ENCODE measurements at regions not wholly inside any gene's neighbourhood (a gene's known extent, or its start where the extent isn't known, plus 50 kb on each side); places are given as distances from the start of the nearest gene placed in this dataset.

DNA sequence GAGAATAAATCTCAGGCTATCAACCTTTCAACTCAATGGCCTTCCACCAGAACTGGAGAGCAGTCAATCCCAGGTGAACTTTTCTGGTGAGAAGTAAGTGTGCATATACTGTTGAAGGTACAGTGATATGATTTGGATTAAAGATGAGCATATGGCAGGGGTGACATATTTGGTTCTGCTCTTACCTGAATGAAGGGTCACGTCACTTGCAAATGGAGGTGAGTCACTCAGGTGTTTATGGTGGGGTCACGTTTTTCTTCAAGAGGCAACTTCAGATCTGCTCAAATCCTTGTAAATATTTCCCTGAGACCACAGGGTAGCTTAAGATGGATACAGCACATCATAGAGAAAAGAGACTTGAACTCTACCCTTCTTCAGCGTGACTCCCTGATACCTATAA, 143.2 kb downstream of the BRMS1L start:
- TF ChIP-seq POLR2A (IDR thresholded peaks at IDR 0.05) (no peak), POLR2AphosphoS5 (IDR thresholded peaks at IDR 0.05) (no peak), EP300 (IDR thresholded peaks at IDR 0.05) (no peak)
- TF ChIP-seq, protein P1, sequence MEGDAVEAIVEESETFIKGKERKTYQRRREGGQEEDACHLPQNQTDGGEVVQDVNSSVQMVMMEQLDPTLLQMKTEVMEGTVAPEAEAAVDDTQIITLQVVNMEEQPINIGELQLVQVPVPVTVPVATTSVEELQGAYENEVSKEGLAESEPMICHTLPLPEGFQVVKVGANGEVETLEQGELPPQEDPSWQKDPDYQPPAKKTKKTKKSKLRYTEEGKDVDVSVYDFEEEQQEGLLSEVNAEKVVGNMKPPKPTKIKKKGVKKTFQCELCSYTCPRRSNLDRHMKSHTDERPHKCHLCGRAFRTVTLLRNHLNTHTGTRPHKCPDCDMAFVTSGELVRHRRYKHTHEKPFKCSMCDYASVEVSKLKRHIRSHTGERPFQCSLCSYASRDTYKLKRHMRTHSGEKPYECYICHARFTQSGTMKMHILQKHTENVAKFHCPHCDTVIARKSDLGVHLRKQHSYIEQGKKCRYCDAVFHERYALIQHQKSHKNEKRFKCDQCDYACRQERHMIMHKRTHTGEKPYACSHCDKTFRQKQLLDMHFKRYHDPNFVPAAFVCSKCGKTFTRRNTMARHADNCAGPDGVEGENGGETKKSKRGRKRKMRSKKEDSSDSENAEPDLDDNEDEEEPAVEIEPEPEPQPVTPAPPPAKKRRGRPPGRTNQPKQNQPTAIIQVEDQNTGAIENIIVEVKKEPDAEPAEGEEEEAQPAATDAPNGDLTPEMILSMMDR (IDR thresholded peaks at IDR 0.05), result no peak
- Histone ChIP-seq H3K27me3 (no peaks in the 10 kb centered on the region), H3K9me3 (no peaks in the 10 kb centered on the region), H3K27ac (no peak overlapping the region), H3K4me3 (no peak overlapping the region), H3K4me1 (no peaks in the 10 kb centered on the region), H3K36me3 (no peaks in the 10 kb centered on the region)
- WGBS, 2 donors (ENCODE audit: low coverage in 1 of 2), result 59 to 62% methylated on average over 3 of the region's 3 CpGs
- ATAC-seq, result no peak

DNA sequence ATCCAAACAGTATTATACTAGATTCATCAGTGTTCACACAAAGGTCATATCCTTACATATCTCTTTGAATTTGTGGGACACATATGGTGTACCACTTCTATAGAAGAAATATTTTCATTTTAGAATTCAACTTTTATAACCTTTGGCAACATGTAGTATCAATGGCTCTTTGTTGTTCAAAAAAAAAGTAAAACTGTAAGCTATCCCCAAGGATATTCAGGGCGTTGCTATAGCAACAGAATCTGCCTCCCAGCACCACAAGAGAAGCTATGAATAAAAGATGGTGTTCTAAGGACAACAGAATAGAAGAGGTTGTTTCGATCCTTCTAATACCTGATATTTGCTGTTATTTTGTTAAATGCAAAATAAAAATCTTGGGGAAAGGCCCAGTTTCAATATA, 139.3 kb downstream of the BRMS1L start:
- no peak for ATAC-seq
- H3K36me3 ChIP-seq, result no peaks in the 10 kb centered on the region
- H3K27me3 ChIP-seq, result no peaks in the 10 kb centered on the region
- TF ChIP-seq, protein P1 (IDR thresholded peaks at IDR 0.05), result no peak
- no peak for TF ChIP-seq POLR2AphosphoS5 (IDR thresholded peaks at IDR 0.05)
- no peak for TF ChIP-seq POLR2A (IDR thresholded peaks at IDR 0.05)
- no peak for TF ChIP-seq EP300 (IDR thresholded peaks at IDR 0.05)
- H3K27ac ChIP-seq, result no peak overlapping the region
- WGBS, 2 donors (ENCODE audit: low coverage in 1 of 2), result 53 to 81% methylated on average over 2 of the region's 2 CpGs
- H3K4me1 ChIP-seq, result no peaks in the 10 kb centered on the region
- no peak overlapping the region for H3K4me3 ChIP-seq
- H3K9me3 ChIP-seq, result no peaks in the 10 kb centered on the region

DNA sequence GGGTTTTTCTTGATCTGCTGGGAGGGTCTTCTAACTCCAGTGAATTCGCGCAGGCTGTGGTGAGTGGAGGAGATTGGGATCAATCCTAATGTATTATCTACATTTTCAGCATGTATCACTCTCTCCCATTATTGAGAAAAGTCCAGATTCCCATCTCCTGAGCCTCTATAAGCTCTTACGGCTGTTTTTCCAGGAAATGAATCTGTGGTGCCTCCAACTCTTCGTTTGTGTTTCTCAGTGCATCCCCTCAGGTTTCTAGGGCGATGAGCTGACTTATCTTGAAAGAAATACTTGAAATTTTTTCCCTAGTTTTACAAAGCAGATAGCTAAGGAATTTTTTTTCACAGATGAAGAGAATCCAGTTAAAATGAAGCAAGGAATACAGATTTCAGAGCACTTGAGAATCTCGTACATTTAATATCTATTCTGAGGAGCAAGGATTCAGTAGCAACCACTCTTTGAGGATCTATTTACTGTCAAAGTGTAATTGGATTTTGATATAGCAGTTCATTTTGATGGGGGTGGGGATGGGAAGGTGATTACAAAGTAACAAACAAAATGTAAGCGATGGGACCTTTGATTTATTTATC, 138.7 kb downstream of the BRMS1L start:
- TF ChIP-seq POLR2AphosphoS5 (IDR thresholded peaks at IDR 0.05), result no peak
- TF ChIP-seq, protein P1 (IDR thresholded peaks at IDR 0.05), result no peak
- no peak for TF ChIP-seq POLR2A (IDR thresholded peaks at IDR 0.05)
- TF ChIP-seq EP300 (IDR thresholded peaks at IDR 0.05), result no peak
- no peaks in the 10 kb centered on the region for H3K9me3 ChIP-seq
- 58 to 86% methylated on average over 5 to 7 of the region's 7 CpGs for WGBS, 2 donors (ENCODE audit: low coverage in 1 of 2)
- no peak overlapping the region for H3K27ac ChIP-seq
- no peaks in the 10 kb centered on the region for H3K4me1 ChIP-seq
- no peak overlapping the region for H3K4me3 ChIP-seq
- no peaks in the 10 kb centered on the region for H3K27me3 ChIP-seq
- no peak for ATAC-seq
- H3K36me3 ChIP-seq, result no peaks in the 10 kb centered on the region

DNA sequence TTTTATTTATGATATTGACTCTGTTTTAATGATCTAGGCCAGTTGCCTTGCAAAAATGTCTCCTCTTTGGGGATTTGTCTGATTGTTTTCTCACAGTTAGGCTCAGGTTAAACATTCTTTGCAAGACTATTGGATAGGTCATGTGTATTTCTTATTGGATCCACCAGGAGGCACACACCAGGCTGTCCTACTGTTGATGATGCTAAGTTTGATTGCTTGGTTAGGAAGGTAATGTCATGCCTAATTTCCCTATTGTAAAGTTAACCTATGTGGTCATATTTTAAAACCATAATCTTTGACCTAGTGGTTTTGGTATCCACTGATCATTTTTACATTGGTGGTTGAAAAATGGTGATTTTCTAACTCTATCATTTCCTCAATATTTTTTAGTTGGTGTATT, 137.1 kb downstream of the BRMS1L start:
- no peaks in the 10 kb centered on the region for H3K27me3 ChIP-seq
- no peaks in the 10 kb centered on the region for H3K36me3 ChIP-seq
- ATAC-seq, result no peak
- H3K4me3 ChIP-seq, result no peak overlapping the region
- H3K9me3 ChIP-seq, result no peaks in the 10 kb centered on the region
- no peak overlapping the region for H3K27ac ChIP-seq
- H3K4me1 ChIP-seq, result no peaks in the 10 kb centered on the region
- TF ChIP-seq POLR2A (IDR thresholded peaks at IDR 0.05) (no peak), EP300 (IDR thresholded peaks at IDR 0.05) (no peak), POLR2AphosphoS5 (IDR thresholded peaks at IDR 0.05) (no peak)
- TF ChIP-seq, protein P1 (IDR thresholded peaks at IDR 0.05), result no peak

DNA sequence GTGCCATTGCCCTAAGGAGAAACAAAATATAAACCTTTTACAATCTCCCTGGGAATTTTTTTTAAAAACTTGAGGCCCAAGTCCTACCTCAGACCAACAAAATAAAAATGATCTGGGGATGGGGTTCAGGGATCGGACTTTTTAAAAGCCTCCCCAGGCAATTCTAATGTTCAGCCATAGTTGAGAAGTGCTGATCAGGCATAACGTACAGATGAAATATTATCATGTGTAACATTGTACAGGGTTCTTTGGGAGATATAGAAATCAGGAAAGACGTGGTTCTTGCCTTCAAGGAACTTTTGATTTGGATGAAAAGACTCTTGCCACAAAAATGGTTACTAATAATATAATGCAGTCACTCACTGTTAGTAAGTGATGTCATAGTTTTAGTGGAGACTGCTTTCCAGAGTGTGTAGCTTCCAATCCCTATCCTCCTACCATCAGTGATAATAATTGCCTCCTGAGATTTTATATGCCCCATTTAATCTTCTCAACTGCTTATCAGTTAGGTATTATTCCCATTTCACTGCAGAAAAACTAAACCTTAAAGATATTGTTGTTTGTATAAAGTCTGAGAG, 135.6 kb downstream of the BRMS1L start:
- no peaks in the 10 kb centered on the region for H3K4me1 ChIP-seq
- H3K27me3 ChIP-seq, result no peaks in the 10 kb centered on the region
- no peak for TF ChIP-seq EP300 (IDR thresholded peaks at IDR 0.05)
- H3K36me3 ChIP-seq, result no peaks in the 10 kb centered on the region
- no peak overlapping the region for H3K27ac ChIP-seq
- WGBS, 2 donors (ENCODE audit: low coverage in 1 of 2), result 73 to 81% methylated on average over 3 of the region's 3 CpGs
- H3K9me3 ChIP-seq, result no peaks in the 10 kb centered on the region
- no peak for ATAC-seq
- H3K4me3 ChIP-seq, result no peak overlapping the region

All from gastroesophageal sphincter (tissue), 4 donors.